Activated T-cell treated with anti-CD3 and anti-CD28 coated beads, Interleukin-2, amount 50 U/mL, for 24 hours (primary cell): ENCODE measurements at regions not wholly inside any gene's neighbourhood (a gene's known extent, or its start where the extent isn't known, plus 50 kb on each side); places are given as distances from the start of the nearest gene placed in this dataset.

Experiments used
- DNase-seq: peaks from one replicate; pipeline ENCODE4 v3.0.0-alpha.2; 2020
- H3K27ac Mint-ChIP-seq: 2 replicates; pipeline ENCODE4 v1.8.0; 2020; ENCODE audit warnings: mild to moderate bottlenecking, mixed read lengths
- H3K27me3 Mint-ChIP-seq: 2 replicates; pipeline ENCODE4 v1.8.0; 2020; ENCODE audit warnings: mixed read lengths
- H3K36me3 Mint-ChIP-seq: 2 replicates; pipeline ENCODE4 v1.8.0; 2020; ENCODE audit warnings: low read depth, mixed read lengths
- H3K4me1 Mint-ChIP-seq: 2 replicates; pipeline ENCODE4 v1.8.0; 2020; ENCODE audit warnings: low read depth, mixed read lengths
- H3K4me3 Mint-ChIP-seq: 2 replicates; pipeline ENCODE4 v1.8.0; 2020; ENCODE audit warnings: mild to moderate bottlenecking, moderate library complexity, mixed read lengths
- H3K9me3 Mint-ChIP-seq: 2 replicates; pipeline ENCODE4 v1.8.0; 2020; ENCODE audit warnings: mixed read lengths

DNA sequence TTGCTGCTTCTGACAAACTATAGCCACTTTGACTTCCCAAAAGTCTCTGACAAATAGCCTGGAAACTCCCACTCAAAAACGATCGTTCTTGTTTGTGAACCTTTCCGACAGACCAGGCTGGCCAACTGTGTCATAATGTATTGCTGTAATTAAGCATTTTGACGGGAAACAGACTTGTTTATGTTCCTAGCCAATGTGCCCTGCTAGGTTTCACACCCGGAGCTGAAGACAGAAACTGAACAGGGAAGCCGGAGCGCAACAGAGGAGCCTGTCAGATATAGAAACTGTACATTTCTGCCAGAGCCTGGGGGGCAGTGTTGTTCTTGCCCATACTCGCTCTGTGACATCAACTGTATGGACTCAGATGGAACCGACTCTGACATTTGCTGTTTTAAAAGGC is 55.3 kb upstream of the C7orf33 start:
- Mint-ChIP-seq H3K4me1 (peaks cover 9% of the 10 kb centered on the region), H3K36me3 (no peaks in the 10 kb centered on the region), H3K4me3 (peak overlapping the region; percentile 69), H3K9me3 (no peaks in the 10 kb centered on the region), H3K27me3 (peaks cover 42% of the 10 kb centered on the region), H3K27ac (peak overlapping the region; percentile 65)
- DNase-seq: peak; percentile 46

DNA sequence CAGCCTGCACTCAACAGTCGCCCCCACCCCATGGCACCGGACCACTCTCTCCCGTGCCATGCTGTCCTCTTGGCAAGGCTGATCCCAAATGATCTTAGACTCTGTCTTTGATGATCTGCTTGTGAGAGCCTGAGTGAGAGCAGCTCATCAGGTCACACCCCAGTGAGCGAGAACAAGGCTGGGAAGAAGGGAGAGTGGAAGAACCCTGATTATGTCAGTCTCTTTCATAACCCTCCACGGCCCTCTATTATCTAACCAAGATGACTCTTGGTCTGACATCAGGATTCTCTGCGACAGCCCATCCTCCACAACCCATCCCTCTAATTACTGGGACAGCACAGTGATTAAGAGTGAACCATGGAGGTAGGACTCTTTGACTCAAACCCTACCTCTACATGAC is 53.1 kb upstream of the C7orf33 start:
- Mint-ChIP-seq H3K4me1 (peaks cover 9% of the 10 kb centered on the region), H3K27me3 (peaks cover 25% of the 10 kb centered on the region)
- DNase-seq: no peak

DNA sequence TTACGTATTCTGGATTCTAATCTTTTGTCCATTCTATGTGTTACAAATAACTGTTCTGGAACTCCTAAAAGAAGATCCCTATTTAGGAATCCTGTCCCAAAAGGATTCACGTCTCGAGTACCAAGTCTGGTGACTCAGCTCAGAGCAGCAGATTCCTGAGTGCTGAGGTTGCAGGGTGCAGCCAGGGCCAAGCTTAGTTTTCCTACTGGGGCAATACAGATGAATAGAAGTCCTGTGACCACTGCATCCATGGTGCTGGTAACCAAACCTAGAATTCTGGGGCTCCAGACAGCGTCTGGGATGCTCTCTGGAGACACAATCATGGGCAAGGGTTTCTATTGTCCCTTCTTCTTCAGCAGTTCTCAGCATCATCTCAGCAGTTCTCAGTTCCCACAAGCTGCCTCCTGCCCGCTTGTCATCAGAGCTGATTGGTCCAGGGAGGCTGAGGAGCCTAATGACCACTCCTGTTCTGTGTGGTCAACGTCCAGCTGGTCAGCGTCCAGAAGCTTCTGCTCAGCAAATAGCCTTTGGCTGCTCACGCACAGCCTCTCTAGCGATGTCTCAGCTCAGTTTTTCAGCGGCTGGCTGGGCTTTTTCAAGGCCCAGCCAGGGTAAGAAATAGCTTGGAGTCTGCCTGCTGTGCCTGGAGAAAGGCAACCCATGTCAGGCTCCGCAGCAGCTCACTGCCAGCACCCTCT is 50.4 kb upstream of the C7orf33 start:
- no peak for DNase-seq
- Mint-ChIP-seq H3K36me3 (no peaks in the 10 kb centered on the region), H3K27me3 (peaks cover 12% of the 10 kb centered on the region), H3K4me3 (no peak overlapping the region), H3K4me1 (peaks cover 7% of the 10 kb centered on the region), H3K9me3 (no peaks in the 10 kb centered on the region), H3K27ac (no peak overlapping the region)

More for the DNA sequence above, 53.1 kb upstream of the C7orf33 start:
- Mint-ChIP-seq H3K4me3 (no peak overlapping the region), H3K27ac (no peak overlapping the region), H3K36me3 (no peaks in the 10 kb centered on the region), H3K9me3 (no peaks in the 10 kb centered on the region)
